H1 (cell line): ENCODE measurements at regions not wholly inside any gene's neighbourhood (a gene's known extent, or its start where the extent isn't known, plus 50 kb on each side); places are given as distances from the start of the nearest gene placed in this dataset.

Experiments used
- CTCF ChIA-PET: fragments of 300-600 bp; sonication (Branson Sonifier 250); formaldehyde crosslinking; loops from one replicate; lab custom pipeline; 2021; ENCODE audit not compliant: partially characterized antibody; lab: Charles Lee
- POLR2A ChIA-PET: fragments of 300-600 bp; sonication (Branson Sonifier 250); formaldehyde crosslinking; loops from one replicate; lab custom pipeline; 2021; ENCODE audit warnings: inconsistent platforms; ENCODE audit not compliant: partially characterized antibody; lab: Charles Lee
- DNase-seq, 2 experiments: peaks; one replicate each; pipeline versions ENCODE4 v3.0.0 to v3.0.0-alpha.2; 2010 to 2022; ENCODE audit warnings: low spot score in 2 of 2, low read depth in 1 of 2, mixed read lengths in 1 of 2
- FAIRE-seq: peaks from 2 replicates; lab custom pipeline; 2011; peaks lifted over from hg19 to GRCh38; lab: Jason Lieb, UNC
- H2AFZ ChIP-seq: 2 replicates; pipeline ENCODE4 v1.8.1; 2012; ENCODE audit warnings: low read length, inconsistent platforms
- H2AK5ac ChIP-seq: 2 replicates; pipeline ENCODE4 v1.6.1; 2013; ENCODE audit warnings: low read depth, low read length
- H2BK120ac ChIP-seq: replicated peaks from 2 replicates; pipeline ENCODE3; 2013; ENCODE audit warnings: low read depth, low read length, inconsistent platforms
- H2BK12ac ChIP-seq: 2 replicates; pipeline ENCODE4 v1.6.1; 2013; ENCODE audit warnings: low read depth, low read length
- H2BK15ac ChIP-seq: 2 replicates; pipeline ENCODE4 v1.6.1; 2013; ENCODE audit warnings: low read length
- H2BK20ac ChIP-seq: 2 replicates; pipeline ENCODE4 v1.6.1; 2013; ENCODE audit warnings: low read length
- H2BK5ac ChIP-seq: 2 replicates; pipeline ENCODE4 v1.6.1; 2013; ENCODE audit warnings: low read depth, low read length
- H3K14ac ChIP-seq: 2 replicates; pipeline ENCODE4 v1.6.1; 2013; ENCODE audit warnings: inconsistent platforms; ENCODE audit not compliant: insufficient read length
- H3K18ac ChIP-seq: 2 replicates; pipeline ENCODE4 v1.6.1; 2013; ENCODE audit warnings: low read length; ENCODE audit errors: extremely low read depth
- H3K23ac ChIP-seq: 2 replicates; pipeline ENCODE4 v1.6.1; 2013; ENCODE audit warnings: inconsistent platforms; ENCODE audit not compliant: insufficient read length
- H3K23me2 ChIP-seq: 2 replicates; pipeline ENCODE4 v1.6.1; 2013; ENCODE audit warnings: low read depth, low read length
- H3K27ac ChIP-seq: 2 replicates; pipeline ENCODE4 v1.6.1; 2011; ENCODE audit warnings: low read depth, low read length, inconsistent platforms
- H3K27me3 ChIP-seq, 4 experiments: replicated peaks in 1 of 4; 1 replicate in 1 of 4; 2 replicates in 3 of 4; pipeline versions ENCODE4 v1.6.1 to v1.8.1; 2011 to 2013; ENCODE audit warnings: low read length in 3 of 4, mild to moderate bottlenecking in 3 of 4, inconsistent platforms in 2 of 4, mixed read lengths in 2 of 4, moderate library complexity in 1 of 4; ENCODE audit not compliant: control insufficient read depth in 3 of 4, insufficient read depth in 3 of 4; ENCODE audit errors: extremely low read depth in 1 of 4
- H3K36me3 ChIP-seq, 4 experiments: 2 replicates each; pipeline versions ENCODE4 v1.6.1 to v1.8.1; 2011 to 2013; ENCODE audit warnings: mild to moderate bottlenecking in 4 of 4, low read length in 3 of 4, moderate library complexity in 2 of 4, control low read depth in 1 of 4, inconsistent platforms in 1 of 4; ENCODE audit not compliant: insufficient read depth in 4 of 4, control insufficient read depth in 2 of 4
- H3K4ac ChIP-seq: replicated peaks from 2 replicates; pipeline ENCODE3; 2013; ENCODE audit warnings: low read length, low read depth, mixed read lengths, inconsistent platforms; ENCODE audit not compliant: insufficient read length
- H3K4me1 ChIP-seq, 4 experiments: replicated peaks in 1 of 4; 1 replicate in 1 of 4; 2 replicates in 3 of 4; pipeline versions ENCODE4 v1.6.1 to v1.8.1; 2011 to 2013; ENCODE audit warnings: low read length in 3 of 4, inconsistent platforms in 2 of 4, mixed read lengths in 1 of 4; ENCODE audit not compliant: insufficient read depth in 4 of 4, control insufficient read depth in 3 of 4
- H3K4me2 ChIP-seq, 2 experiments: 2 replicates each; pipeline versions ENCODE4 v1.6.1 to v1.8.1; 2011 to 2013; ENCODE audit warnings: low read depth in 2 of 2, low read length in 2 of 2, control low read depth in 1 of 2, inconsistent platforms in 1 of 2, mild to moderate bottlenecking in 1 of 2; ENCODE audit not compliant: insufficient read depth in 1 of 2
- H3K4me3 ChIP-seq, 4 experiments: fragments of 200-600, 300-600 bp in 1 of 4; sonication (generic), shearing (Covaris generic), sonication (Bioruptor Twin) in 1 of 4; 2 replicates each; pipeline versions ENCODE4 v1.5.1 to v1.8.1; 2011 to 2016; ENCODE audit warnings: low read length in 4 of 4, low read depth in 3 of 4, control low read depth in 2 of 4, inconsistent platforms in 2 of 4, mild to moderate bottlenecking in 2 of 4, mixed read lengths in 1 of 4, moderate library complexity in 1 of 4; ENCODE audit not compliant: insufficient read depth in 2 of 4; ENCODE audit errors: extremely low read depth in 1 of 4
- H3K56ac ChIP-seq: replicated peaks from 2 replicates; pipeline ENCODE3; 2013; ENCODE audit warnings: low read depth, mild to moderate bottlenecking, mixed read lengths, low read length, inconsistent platforms; ENCODE audit not compliant: insufficient read length
- H3K79me1 ChIP-seq: 2 replicates; pipeline ENCODE4 v1.6.1; 2013; ENCODE audit warnings: low read depth, low read length, control low read depth
- H3K79me2 ChIP-seq, 2 experiments: 2 replicates each; pipeline versions ENCODE4 v1.6.1 to v1.8.1; 2012 to 2013; ENCODE audit warnings: low read length in 2 of 2, mild to moderate bottlenecking in 2 of 2, inconsistent platforms in 1 of 2; ENCODE audit not compliant: insufficient read depth in 2 of 2, control insufficient read depth in 1 of 2
- H3K9ac ChIP-seq, 4 experiments: replicated peaks in 1 of 4; 1 replicate in 1 of 4; 2 replicates in 3 of 4; pipeline versions ENCODE4 v1.6.1 to v1.8.1; 2011 to 2013; ENCODE audit warnings: low read depth in 3 of 4, low read length in 3 of 4, control low read depth in 2 of 4, mild to moderate bottlenecking in 2 of 4, moderate library complexity in 2 of 4, inconsistent platforms in 1 of 4; ENCODE audit errors: extremely low read depth in 1 of 4
- H3K9me3 ChIP-seq, 2 experiments: 2 replicates each; pipeline versions ENCODE4 v1.6.1 to v1.8.1; 2012 to 2013; ENCODE audit warnings: mild to moderate bottlenecking in 2 of 2, moderate library complexity in 2 of 2, control low read depth in 1 of 2, inconsistent platforms in 1 of 2, low read depth in 1 of 2, low read length in 1 of 2, mixed read lengths in 1 of 2; ENCODE audit not compliant: insufficient read depth in 2 of 2
- H4K20me1 ChIP-seq, 2 experiments: replicated peaks in 1 of 2; 2 replicates each; pipeline versions ENCODE3 to v1.8.1; 2011 to 2013; ENCODE audit warnings: inconsistent platforms in 2 of 2, low read length in 2 of 2, mild to moderate bottlenecking in 1 of 2; ENCODE audit not compliant: insufficient read depth in 2 of 2, control insufficient read depth in 1 of 2
- H4K5ac ChIP-seq: 2 replicates; pipeline ENCODE4 v1.6.1; 2013; ENCODE audit warnings: low read length, low read depth, mixed read lengths, inconsistent platforms; ENCODE audit not compliant: insufficient read length
- H4K8ac ChIP-seq: 2 replicates; pipeline ENCODE4 v1.8.0; 2013; ENCODE audit warnings: mild to moderate bottlenecking, moderate library complexity, low read length, inconsistent platforms; ENCODE audit not compliant: insufficient read depth; ENCODE audit errors: extremely low read depth
- H4K91ac ChIP-seq: replicated peaks from 2 replicates; pipeline ENCODE3; 2013; ENCODE audit warnings: low read length, mixed read lengths, inconsistent platforms; ENCODE audit not compliant: insufficient read length
- TCF12 ChIP-seq: IDR thresholded peaks from 2 replicates; pipeline ENCODE4 v1.6.1; 2011; ENCODE audit warnings: low read depth, mild to moderate bottlenecking, low read length
- WGBS, 2 experiments: shearing (Covaris generic) in 1 of 2; methylation state at CpG; one replicate each; pipeline versions ENCODE4 v1.1.6 to v1.1.7; 2013 to 2015; ENCODE audit warnings: low lambda C conversion rate in 2 of 2, mixed read lengths in 2 of 2, inconsistent platforms in 1 of 2, low coverage in 1 of 2, missing lambda C conversion rate in 1 of 2; ENCODE audit not compliant: insufficient replicate concordance in 2 of 2, insufficient coverage in 1 of 2, insufficient read length in 1 of 2; ENCODE audit errors: extremely low coverage in 1 of 2, missing lambda C conversion rate in 1 of 2; 5-methylcytosine and 5-hydroxymethylcytosine counted together

DNA sequence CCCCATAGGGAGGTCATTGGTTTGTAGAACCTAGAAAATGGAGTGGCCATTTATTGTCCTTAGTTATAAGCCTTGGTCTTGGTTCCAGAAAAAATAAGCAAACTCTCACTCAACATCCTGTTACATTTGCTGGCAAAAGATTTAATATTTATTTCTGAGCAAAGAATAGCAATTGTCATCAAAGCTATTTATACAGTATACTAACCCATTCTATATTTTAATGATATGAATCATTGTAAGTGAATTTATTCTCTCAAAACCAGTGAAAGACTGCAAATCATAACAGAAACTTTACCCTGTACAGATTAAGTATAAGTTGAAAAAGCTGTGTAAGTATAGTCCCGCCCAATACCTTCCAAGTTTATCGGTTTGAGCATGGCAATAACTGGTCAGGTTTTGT is 364.4 kb downstream of the CD109 start:
- no peak overlapping the region for H3K4ac ChIP-seq
- DNase-seq = no peak
- no peaks in the 10 kb centered on the region for H3K79me2 ChIP-seq
- no peak overlapping the region for H2BK15ac ChIP-seq
- no peak overlapping the region for H2AFZ ChIP-seq
- H3K9me3 ChIP-seq = no peaks in the 10 kb centered on the region
- no peak overlapping the region for H3K4me3 ChIP-seq
- POLR2A ChIA-PET = no interaction called here
- H3K9ac ChIP-seq = no peak overlapping the region
- no peaks in the 10 kb centered on the region for H3K23me2 ChIP-seq
- no peak overlapping the region for H4K91ac ChIP-seq
- no peak for FAIRE-seq
- no peak overlapping the region for H2BK120ac ChIP-seq
- no peak overlapping the region for H3K23ac ChIP-seq
- TF ChIP-seq TCF12 = no peak
- no peak overlapping the region for H3K14ac ChIP-seq
- no peak overlapping the region for H3K4me2 ChIP-seq
- no peak overlapping the region for H2AK5ac ChIP-seq
- no peak overlapping the region for H2BK5ac ChIP-seq
- H3K56ac ChIP-seq = no peak overlapping the region
- no peak overlapping the region for H3K18ac ChIP-seq
- 87% methylated on average over 2 of the region's 2 CpGs; no CpG with 5 or more reads in 1 of the 2 experiments for WGBS, 2 experiments
- no peak overlapping the region for H4K8ac ChIP-seq
- no peak overlapping the region for H2BK12ac ChIP-seq
- no peak overlapping the region for H2BK20ac ChIP-seq
- CTCF ChIA-PET = interaction anchor here (0.9 to 1.0 kb wide), 2 partner anchors 10 to 31 kb away, joined by 3 read pairs; no protein-coding TSS in a partner anchor
- no peaks in the 10 kb centered on the region for H3K79me1 ChIP-seq
- H4K5ac ChIP-seq = no peak overlapping the region
- H3K27me3 ChIP-seq = no peaks in the 10 kb centered on the region
- no peaks in the 10 kb centered on the region for H3K36me3 ChIP-seq
- H3K4me1 ChIP-seq = no peaks in the 10 kb centered on the region
- H4K20me1 ChIP-seq = no peaks in the 10 kb centered on the region
- H3K27ac ChIP-seq = no peak overlapping the region
